Endothelial cell of umbilical vein (primary cell): ENCODE measurements at regions not wholly inside any gene's neighbourhood (a gene's known extent, or its start where the extent isn't known, plus 50 kb on each side); places are given as distances from the start of the nearest gene placed in this dataset.

Source experiments
- BruUV-seq: library from RNA; stranded (reverse); fragments of 400-500 nt; replicated peaks from 2 replicates; lab custom pipeline; 2021; lab: Mats Ljungman, UMichigan
- CTCF ChIA-PET: fragments of 300-600, 350-600 bp; sonication (Branson Sonifier 250); formaldehyde crosslinking; loops from one replicate; lab custom pipeline; 2021; ENCODE audit warnings: antibody characterized with exemption, inconsistent platforms; lab: Charles Lee
- POLR2A ChIA-PET: fragments of 300-600, 350-600 bp; sonication (Branson Sonifier 250); formaldehyde crosslinking; loops from one replicate; lab custom pipeline; 2021; ENCODE audit warnings: antibody characterized with exemption, inconsistent platforms; lab: Charles Lee
- DNase-seq: peaks from one replicate; pipeline ENCODE4 v3.0.0-alpha.2; 2011; ENCODE audit warnings: low read depth, low spot score
- FAIRE-seq: peaks from 2 replicates; lab custom pipeline; 2011; peaks lifted over from hg19 to GRCh38; lab: Jason Lieb, UNC
- H2AFZ ChIP-seq: 2 replicates; pipeline ENCODE4 v1.6.0; 2012; ENCODE audit warnings: low read depth, low read length, control low read depth, inconsistent platforms
- H3K27ac ChIP-seq: 2 replicates; pipeline ENCODE4 v1.5.1; 2011; ENCODE audit warnings: low read depth, mild to moderate bottlenecking, control low read depth, low read length, moderate library complexity; ENCODE audit not compliant: insufficient read depth
- H3K27me3 ChIP-seq, 2 experiments: 2 replicates each; pipeline versions ENCODE4 v1.6.0 to v1.6.1; 2011; ENCODE audit warnings: low read length in 2 of 2, mixed read lengths in 1 of 2; ENCODE audit not compliant: control insufficient read depth in 2 of 2, insufficient read depth in 2 of 2
- H3K36me3 ChIP-seq, 2 experiments: 2 replicates in 1 of 2; 3 replicates in 1 of 2; pipeline ENCODE4 v1.5.1; 2011; ENCODE audit warnings: low read length in 2 of 2, mild to moderate bottlenecking in 1 of 2, moderate library complexity in 1 of 2; ENCODE audit not compliant: control insufficient read depth in 2 of 2, insufficient read depth in 2 of 2; ENCODE audit errors: extremely low read depth in 1 of 2
- H3K4me1 ChIP-seq: 3 replicates; pipeline ENCODE4 v1.5.1; 2011; ENCODE audit warnings: mild to moderate bottlenecking, low read length; ENCODE audit not compliant: control insufficient read depth, insufficient read depth; ENCODE audit errors: extremely low read depth
- H3K4me2 ChIP-seq: 2 replicates; pipeline ENCODE4 v1.6.1; 2011; ENCODE audit warnings: low read length, control low read depth, mixed read lengths; ENCODE audit not compliant: insufficient read depth
- H3K4me3 ChIP-seq, 3 experiments: fragments of 200-600 bp in 1 of 3; sonication (generic), shearing (Covaris generic) in 1 of 3; replicated peaks in 1 of 3; 2 replicates each; pipeline ENCODE4 v1.5.1; 2011 to 2016; ENCODE audit warnings: control low read depth in 3 of 3, low read length in 3 of 3, mild to moderate bottlenecking in 2 of 3, inconsistent platforms in 1 of 3, low read depth in 1 of 3, moderate library complexity in 1 of 3; ENCODE audit not compliant: insufficient read depth in 1 of 3
- H3K79me2 ChIP-seq: 2 replicates; pipeline ENCODE4 v1.6.0; 2012; ENCODE audit warnings: low read length, inconsistent platforms; ENCODE audit not compliant: control insufficient read depth, insufficient read depth
- H3K9ac ChIP-seq: replicated peaks from 2 replicates; pipeline ENCODE3; 2011; ENCODE audit warnings: low read length, control low read depth; ENCODE audit not compliant: insufficient read depth; ENCODE audit errors: extremely low read depth
- H3K9me1 ChIP-seq: replicated peaks from 3 replicates; pipeline ENCODE4 v1.6.0; 2011; ENCODE audit warnings: mild to moderate bottlenecking, low read length; ENCODE audit not compliant: control insufficient read depth, insufficient read depth; ENCODE audit errors: extremely low read depth
- H3K9me3 ChIP-seq: replicated peaks from 2 replicates; pipeline ENCODE4 v1.5.1; 2012; ENCODE audit warnings: low read length, inconsistent platforms; ENCODE audit not compliant: control insufficient read depth, insufficient read depth
- H4K20me1 ChIP-seq: replicated peaks from 2 replicates; pipeline ENCODE3; 2011; ENCODE audit warnings: mild to moderate bottlenecking, low read length; ENCODE audit not compliant: control insufficient read depth, insufficient read depth; ENCODE audit errors: extremely low read depth
- EZH2 ChIP-seq: IDR thresholded peaks from 2 replicates; pipeline ENCODE4 v1.6.1; 2012; ENCODE audit warnings: borderline replicate concordance, low read depth, mild to moderate bottlenecking, moderate library complexity, low read length, inconsistent platforms; ENCODE audit not compliant: severe bottlenecking
- FOS ChIP-seq: IDR thresholded peaks from 2 replicates; pipeline ENCODE4 v1.6.1; 2011; ENCODE audit warnings: mild to moderate bottlenecking, low read length, moderate library complexity, borderline replicate concordance; ENCODE audit not compliant: insufficient read depth
- GATA2 ChIP-seq: IDR thresholded peaks from 2 replicates; pipeline ENCODE4 v1.7.0; 2011; ENCODE audit warnings: low read depth, mild to moderate bottlenecking, moderate library complexity, mixed read lengths, low read length; ENCODE audit not compliant: insufficient read length, insufficient read depth
- JUN ChIP-seq: IDR thresholded peaks from 2 replicates; pipeline ENCODE4 v1.6.1; 2011; ENCODE audit warnings: borderline replicate concordance, low read depth; ENCODE audit not compliant: insufficient read length, insufficient read depth
- MYC ChIP-seq: IDR thresholded peaks from one replicate; pipeline ENCODE4 v1.6.1; 2011; ENCODE audit warnings: mild to moderate bottlenecking, low read depth, low read length
- POLR2A ChIP-seq: IDR thresholded peaks from 2 replicates; pipeline ENCODE4 v1.6.1; 2012; ENCODE audit warnings: low read depth, mild to moderate bottlenecking, control low read depth, low read length
- POLR2AphosphoS5 ChIP-seq: IDR thresholded peaks from 2 replicates; pipeline ENCODE4 v1.6.1; 2012; ENCODE audit warnings: low read depth, mild to moderate bottlenecking, control low read depth, low read length, moderate library complexity; ENCODE audit not compliant: insufficient read depth
- dilution Hi-C: fragments of 300-500 bp; cut with MboI; formaldehyde crosslinking; loops from one replicate; pipeline ENCODE4 v1.15.0; 2019; ENCODE audit warnings: low sequenced_read_pairs; ENCODE audit not compliant: extremely low pct_ligation_motif_present
- intact Hi-C: fragments of 100-400 bp; cut with micrococcal nuclease; formaldehyde crosslinking; loops from one replicate; pipeline ENCODE4 v1.10.0; 2022
- TF ChIP-seq, protein P1 (sequence below): IDR thresholded peaks from 2 replicates; pipeline ENCODE4 v1.6.1; 2011; ENCODE audit not compliant: insufficient read depth, insufficient read length
- TF ChIP-seq, protein P2 (sequence below), 2 donors: IDR thresholded peaks; 1 replicate in 1 of 2; 2 replicates in 1 of 2; pipeline ENCODE4 v1.5.1; 2011; ENCODE audit warnings: low read length in 2 of 2, mild to moderate bottlenecking in 2 of 2, moderate library complexity in 2 of 2, control low read depth in 1 of 2, inconsistent platforms in 1 of 2, low read depth in 1 of 2; ENCODE audit not compliant: insufficient read depth in 1 of 2; ENCODE audit errors: extremely low read depth in 1 of 2

DNA sequence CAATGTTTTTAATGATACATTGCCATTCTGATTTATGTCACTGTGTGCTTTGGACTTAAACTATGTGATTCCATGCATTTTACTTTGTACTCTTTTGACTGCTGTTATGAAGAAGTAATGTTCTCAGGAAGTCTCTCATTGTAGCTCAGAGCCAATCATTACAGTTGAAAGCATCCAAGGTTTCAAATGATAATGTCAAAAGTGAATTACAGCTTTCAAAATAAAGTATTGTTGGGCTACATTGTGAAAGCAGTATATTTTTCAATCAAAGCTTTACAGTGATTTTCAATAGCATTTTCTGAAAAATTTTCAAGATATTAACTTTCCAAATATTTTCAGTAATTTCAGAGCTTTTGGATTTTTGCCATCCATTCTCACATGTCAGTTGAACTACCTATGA is 243.6 kb downstream of the ZIC4 start:
- Histone ChIP-seq H3K27me3 (peaks cover 0 to 2% of the 10 kb centered on the region in 2 experiments), H2AFZ (no peak overlapping the region), H3K4me2 (no peak overlapping the region), H3K9me1 (no peaks in the 10 kb centered on the region), H3K9ac (no peak overlapping the region), H3K79me2 (no peaks in the 10 kb centered on the region), H3K27ac (no peak overlapping the region), H3K36me3 (no peaks in the 10 kb centered on the region), H3K4me1 (no peaks in the 10 kb centered on the region), H3K4me3 (no peak overlapping the region), H3K9me3 (no peaks in the 10 kb centered on the region), H4K20me1 (no peaks in the 10 kb centered on the region)
- intact Hi-C loops (no loop called here), dilution Hi-C loops (no loop called here)
- FAIRE-seq (peak; percentile 67), DNase-seq (no peak)
- ChIA-PET CTCF (no interaction called here), POLR2A (no interaction called here)
- TF ChIP-seq EZH2: no peak
- TF ChIP-seq, protein P1, sequence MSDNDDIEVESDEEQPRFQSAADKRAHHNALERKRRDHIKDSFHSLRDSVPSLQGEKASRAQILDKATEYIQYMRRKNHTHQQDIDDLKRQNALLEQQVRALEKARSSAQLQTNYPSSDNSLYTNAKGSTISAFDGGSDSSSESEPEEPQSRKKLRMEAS: no peak
- TF ChIP-seq MYC: no peak
- TF ChIP-seq, protein P2, sequence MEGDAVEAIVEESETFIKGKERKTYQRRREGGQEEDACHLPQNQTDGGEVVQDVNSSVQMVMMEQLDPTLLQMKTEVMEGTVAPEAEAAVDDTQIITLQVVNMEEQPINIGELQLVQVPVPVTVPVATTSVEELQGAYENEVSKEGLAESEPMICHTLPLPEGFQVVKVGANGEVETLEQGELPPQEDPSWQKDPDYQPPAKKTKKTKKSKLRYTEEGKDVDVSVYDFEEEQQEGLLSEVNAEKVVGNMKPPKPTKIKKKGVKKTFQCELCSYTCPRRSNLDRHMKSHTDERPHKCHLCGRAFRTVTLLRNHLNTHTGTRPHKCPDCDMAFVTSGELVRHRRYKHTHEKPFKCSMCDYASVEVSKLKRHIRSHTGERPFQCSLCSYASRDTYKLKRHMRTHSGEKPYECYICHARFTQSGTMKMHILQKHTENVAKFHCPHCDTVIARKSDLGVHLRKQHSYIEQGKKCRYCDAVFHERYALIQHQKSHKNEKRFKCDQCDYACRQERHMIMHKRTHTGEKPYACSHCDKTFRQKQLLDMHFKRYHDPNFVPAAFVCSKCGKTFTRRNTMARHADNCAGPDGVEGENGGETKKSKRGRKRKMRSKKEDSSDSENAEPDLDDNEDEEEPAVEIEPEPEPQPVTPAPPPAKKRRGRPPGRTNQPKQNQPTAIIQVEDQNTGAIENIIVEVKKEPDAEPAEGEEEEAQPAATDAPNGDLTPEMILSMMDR (IDR thresholded peaks at IDR 0.05; ENCODE audit: extremely low read depth in 1 of 2, insufficient read depth in 1 of 2, low read depth in 1 of 2, low read length in 2 of 2): no peak
- TF ChIP-seq POLR2AphosphoS5: no peak
- TF ChIP-seq POLR2A: no peak
- TF ChIP-seq GATA2: no peak
- TF ChIP-seq FOS: no peak
- no peak for TF ChIP-seq JUN
- BruUV-seq: no TSS peak
